KMS-11 (cell line): ENCODE measurements at regions not wholly inside any gene's neighbourhood (a gene's known extent, or its start where the extent isn't known, plus 50 kb on each side); places are given as distances from the start of the nearest gene placed in this dataset.

Experiments used
- H2AFZ ChIP-seq: fragments of 200-600 bp; sonication (generic); 2 replicates; pipeline ENCODE4 v1.6.1; 2016; ENCODE audit warnings: antibody characterized with exemption, mixed run types, low read depth
- H3K27ac ChIP-seq: fragments of 200-600 bp; sonication (generic); 2 replicates; pipeline ENCODE4 v1.6.1; 2016; ENCODE audit warnings: mild to moderate bottlenecking, mixed run types
- H3K27me3 ChIP-seq: fragments of 200-600 bp; sonication (generic); 2 replicates; pipeline ENCODE4 v1.6.1; 2017; ENCODE audit warnings: mild to moderate bottlenecking, low read depth, mixed run types, moderate library complexity; ENCODE audit not compliant: insufficient read depth
- H3K36me3 ChIP-seq: fragments of 200-600 bp; sonication (generic); 2 replicates; pipeline ENCODE4 v1.6.1; 2017; ENCODE audit warnings: mild to moderate bottlenecking, mixed run types; ENCODE audit not compliant: insufficient read depth
- H3K4me1 ChIP-seq: fragments of 200-600 bp; sonication (generic); 2 replicates; pipeline ENCODE4 v1.6.1; 2016; ENCODE audit warnings: mild to moderate bottlenecking, low read depth, mixed run types; ENCODE audit not compliant: poor library complexity, severe bottlenecking
- H3K4me2 ChIP-seq: fragments of 200-600 bp; sonication (generic); 2 replicates; pipeline ENCODE4 v1.7.0; 2016; ENCODE audit warnings: mild to moderate bottlenecking, mixed run types
- H3K4me3 ChIP-seq: fragments of 200-600 bp; sonication (generic); IDR thresholded peaks from 2 replicates; pipeline ENCODE4 v1.6.1; 2017; ENCODE audit warnings: low read depth, low read length, mixed read lengths; ENCODE audit not compliant: insufficient read depth
- H3K79me2 ChIP-seq: fragments of 200-600 bp; sonication (generic); 2 replicates; pipeline ENCODE4 v1.6.1; 2016; ENCODE audit warnings: low read depth, mixed run types; ENCODE audit not compliant: insufficient read depth
- H3K9ac ChIP-seq: fragments of 200-600 bp; sonication (generic); 2 replicates; pipeline ENCODE4 v1.6.1; 2016; ENCODE audit warnings: mild to moderate bottlenecking, mixed run types
- H4K20me1 ChIP-seq: fragments of 200-600 bp; sonication (generic); 2 replicates; pipeline ENCODE4 v1.6.1; 2016; ENCODE audit warnings: mild to moderate bottlenecking, mixed run types; ENCODE audit not compliant: insufficient read depth
- TF ChIP-seq, protein P1 (sequence below): fragments of 200-600 bp; sonication (generic); conservative IDR thresholded peaks from 2 replicates; pipeline ENCODE4 v1.6.1; 2017; ENCODE audit warnings: low read depth, mild to moderate bottlenecking, antibody characterized with exemption, low read length, moderate library complexity, mixed read lengths

GRCh38 chr18:51400721-51401120 lies 203.2 kb upstream of the MEX3C start:
- Histone ChIP-seq H3K4me1 (peaks cover 18% of the 10 kb centered on the region), H3K4me2 (no peak overlapping the region), H2AFZ (no peak overlapping the region), H3K27me3 (no peaks in the 10 kb centered on the region), H3K9ac (no peak overlapping the region), H3K79me2 (no peaks in the 10 kb centered on the region), H3K36me3 (no peaks in the 10 kb centered on the region), H4K20me1 (no peaks in the 10 kb centered on the region), H3K4me3 (no peak overlapping the region), H3K27ac (no peak overlapping the region)
- TF ChIP-seq, protein P1, sequence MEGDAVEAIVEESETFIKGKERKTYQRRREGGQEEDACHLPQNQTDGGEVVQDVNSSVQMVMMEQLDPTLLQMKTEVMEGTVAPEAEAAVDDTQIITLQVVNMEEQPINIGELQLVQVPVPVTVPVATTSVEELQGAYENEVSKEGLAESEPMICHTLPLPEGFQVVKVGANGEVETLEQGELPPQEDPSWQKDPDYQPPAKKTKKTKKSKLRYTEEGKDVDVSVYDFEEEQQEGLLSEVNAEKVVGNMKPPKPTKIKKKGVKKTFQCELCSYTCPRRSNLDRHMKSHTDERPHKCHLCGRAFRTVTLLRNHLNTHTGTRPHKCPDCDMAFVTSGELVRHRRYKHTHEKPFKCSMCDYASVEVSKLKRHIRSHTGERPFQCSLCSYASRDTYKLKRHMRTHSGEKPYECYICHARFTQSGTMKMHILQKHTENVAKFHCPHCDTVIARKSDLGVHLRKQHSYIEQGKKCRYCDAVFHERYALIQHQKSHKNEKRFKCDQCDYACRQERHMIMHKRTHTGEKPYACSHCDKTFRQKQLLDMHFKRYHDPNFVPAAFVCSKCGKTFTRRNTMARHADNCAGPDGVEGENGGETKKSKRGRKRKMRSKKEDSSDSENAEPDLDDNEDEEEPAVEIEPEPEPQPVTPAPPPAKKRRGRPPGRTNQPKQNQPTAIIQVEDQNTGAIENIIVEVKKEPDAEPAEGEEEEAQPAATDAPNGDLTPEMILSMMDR, result no peak

- Histone ChIP-seq H2AFZ (no peak overlapping the region), H3K36me3 (no peaks in the 10 kb centered on the region), H3K4me1 (peaks cover 17% of the 10 kb centered on the region), H4K20me1 (no peaks in the 10 kb centered on the region), H3K4me2 (no peak overlapping the region), H3K27ac (no peak overlapping the region), H3K27me3 (no peaks in the 10 kb centered on the region), H3K9ac (no peak overlapping the region), H3K79me2 (no peaks in the 10 kb centered on the region), H3K4me3 (no peak overlapping the region)
- TF ChIP-seq, protein P1, result no peak
Measured at GRCh38 chr18:51401912-51402311, 204.4 kb upstream of the MEX3C start.

DNA sequence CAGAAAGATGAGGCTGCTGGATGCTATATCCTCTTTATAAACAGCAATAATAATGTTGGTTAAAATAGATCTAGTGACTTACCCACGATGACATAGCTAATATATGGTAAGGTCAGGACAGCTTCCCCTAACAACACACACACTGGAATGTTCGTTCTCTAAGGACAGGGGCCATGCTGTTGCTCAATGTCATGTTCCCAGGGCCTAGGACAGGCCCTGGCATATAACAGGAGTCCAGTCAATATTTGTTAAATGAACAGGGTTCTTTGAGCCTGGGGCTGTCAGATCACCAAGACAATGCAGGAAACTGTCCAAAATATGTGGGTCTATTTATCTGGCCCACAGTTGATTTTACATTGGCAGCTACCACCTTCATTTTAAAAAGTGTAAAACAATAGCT lies 207.1 kb upstream of the MEX3C start:
- Histone ChIP-seq H2AFZ (no peak overlapping the region), H4K20me1 (no peaks in the 10 kb centered on the region), H3K36me3 (no peaks in the 10 kb centered on the region), H3K79me2 (no peaks in the 10 kb centered on the region), H3K4me2 (no peak overlapping the region), H3K27me3 (no peaks in the 10 kb centered on the region), H3K9ac (no peak overlapping the region), H3K4me1 (no peaks in the 10 kb centered on the region), H3K4me3 (no peak overlapping the region), H3K27ac (no peak overlapping the region)
- TF ChIP-seq, protein P1, result no peak

- no peaks in the 10 kb centered on the region for H3K4me1 ChIP-seq
- TF ChIP-seq, protein P1, result no peak
- no peaks in the 10 kb centered on the region for H3K27me3 ChIP-seq
- H2AFZ ChIP-seq, result no peak overlapping the region
- no peaks in the 10 kb centered on the region for H3K79me2 ChIP-seq
- no peak overlapping the region for H3K4me2 ChIP-seq
- H3K4me3 ChIP-seq, result no peak overlapping the region
- H3K27ac ChIP-seq, result no peak overlapping the region
- no peaks in the 10 kb centered on the region for H4K20me1 ChIP-seq
- no peak overlapping the region for H3K9ac ChIP-seq
- no peaks in the 10 kb centered on the region for H3K36me3 ChIP-seq
Measured at GRCh38 chr18:51405683-51406477, 208.4 kb upstream of the MEX3C start.
